GM18505 (cell line): ENCODE measurements at regions not wholly inside any gene's neighbourhood (a gene's known extent, or its start where the extent isn't known, plus 50 kb on each side); places are given as distances from the start of the nearest gene placed in this dataset.
"Not testable (repeated sequence)": the region's sequence is repeated elsewhere in the genome, so short reads cannot be mapped to it uniquely, and the experiment has no call there.

Experiments
- ATAC-seq: cut with Tn5 transposase; IDR thresholded peaks from one replicate; pipeline ENCODE4 v1.9.1; 2021; ENCODE audit not compliant: unreplicated experiment
- POLR2A ChIP-seq: IDR thresholded peaks from 4 replicates; pipeline ENCODE4 v1.6.1; 2011; ENCODE audit warnings: borderline replicate concordance; ENCODE audit not compliant: insufficient read depth, insufficient read length; ENCODE audit errors: extremely low read depth

- ATAC-seq, result no peak
Measured at GRCh38 chr1:190615818-190616217, 138.2 kb upstream of the BRINP3 start.

GRCh38 chr1:190616235-190616634, 138.6 kb upstream of the BRINP3 start:
- no peak for ATAC-seq
- TF ChIP-seq POLR2A, result no peak

More at GRCh38 chr1:190615818-190616217, 138.2 kb upstream of the BRINP3 start:
- no peak for TF ChIP-seq POLR2A

DNA sequence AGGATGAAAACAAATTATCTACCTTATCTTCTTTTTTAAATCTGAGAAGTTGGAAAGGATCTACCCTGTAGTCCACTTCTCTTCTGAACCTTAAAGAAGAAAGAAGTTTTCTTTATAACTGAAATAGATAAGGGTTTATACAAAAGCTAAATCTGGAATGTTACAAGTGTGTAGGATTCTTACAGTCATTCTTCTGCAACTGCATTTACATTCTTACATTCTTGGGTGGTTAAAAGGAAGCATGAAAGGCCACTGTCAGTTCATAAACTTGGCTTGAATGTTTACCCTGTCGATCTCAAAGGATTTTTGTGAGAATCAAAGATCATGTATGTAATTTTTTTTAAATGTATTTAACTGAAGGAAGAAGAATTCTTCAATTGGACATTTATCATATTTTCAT, 142.1 kb upstream of the BRINP3 start:
- no peak for TF ChIP-seq POLR2A
- ATAC-seq, result no peak

DNA sequence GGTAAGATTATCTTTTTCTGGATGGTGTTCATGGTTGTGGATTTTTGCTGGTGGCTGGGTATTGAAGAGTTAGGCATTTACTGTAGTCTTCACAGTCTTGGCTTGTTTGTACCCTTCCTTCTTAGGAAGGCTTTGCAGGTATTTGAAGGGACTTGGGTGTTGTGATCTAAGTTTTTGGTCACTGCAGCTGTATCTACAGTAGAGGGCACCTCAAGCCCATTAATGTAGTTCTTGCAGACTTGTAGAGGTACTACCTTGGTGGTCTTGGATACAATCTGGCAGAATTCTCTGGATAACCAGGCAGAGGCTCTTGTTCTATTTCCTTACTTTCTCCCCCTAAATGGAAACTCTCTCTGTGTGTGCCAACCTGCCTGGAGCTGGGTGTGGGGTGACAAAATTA, 155.8 kb upstream of the BRINP3 start:
- TF ChIP-seq POLR2A, result no peak
- no peak for ATAC-seq

GRCh38 chr1:190634134-190634533, 156.5 kb upstream of the BRINP3 start:
- TF ChIP-seq POLR2A, result no peak

DNA sequence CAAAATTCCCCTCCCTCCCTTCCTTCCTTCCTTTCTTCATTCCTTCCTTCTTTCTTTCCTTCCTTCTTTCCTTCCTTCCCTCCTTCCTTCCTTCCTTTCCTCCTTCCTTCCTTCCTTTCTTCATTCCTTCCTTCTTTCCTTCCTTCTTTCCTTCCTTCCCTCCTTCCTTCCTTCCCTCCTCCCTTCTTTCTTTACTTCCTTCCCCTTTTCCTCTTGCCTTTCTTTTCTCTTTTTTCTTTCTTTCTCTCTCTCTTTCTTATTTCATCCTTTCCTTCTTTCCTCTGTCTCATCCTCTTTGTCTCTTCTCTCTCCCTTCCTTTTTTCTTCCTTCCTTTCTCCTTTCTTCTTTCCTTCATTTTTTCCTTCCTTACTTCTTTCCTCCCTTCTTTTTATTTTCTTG, 171.9 kb upstream of the BRINP3 start:
- TF ChIP-seq POLR2A, result no peak
- no peak for ATAC-seq

More at GRCh38 chr1:190634134-190634533, 156.5 kb upstream of the BRINP3 start:
- no peak for ATAC-seq

- no peak for TF ChIP-seq POLR2A
- no peak for ATAC-seq
Measured at GRCh38 chr1:190658907-190659306, 181.2 kb upstream of the BRINP3 start.

GRCh38 chr1:190663962-190664361, 186.3 kb upstream of the BRINP3 start:
- no peak for TF ChIP-seq POLR2A
- ATAC-seq, result peak; percentile 60

DNA sequence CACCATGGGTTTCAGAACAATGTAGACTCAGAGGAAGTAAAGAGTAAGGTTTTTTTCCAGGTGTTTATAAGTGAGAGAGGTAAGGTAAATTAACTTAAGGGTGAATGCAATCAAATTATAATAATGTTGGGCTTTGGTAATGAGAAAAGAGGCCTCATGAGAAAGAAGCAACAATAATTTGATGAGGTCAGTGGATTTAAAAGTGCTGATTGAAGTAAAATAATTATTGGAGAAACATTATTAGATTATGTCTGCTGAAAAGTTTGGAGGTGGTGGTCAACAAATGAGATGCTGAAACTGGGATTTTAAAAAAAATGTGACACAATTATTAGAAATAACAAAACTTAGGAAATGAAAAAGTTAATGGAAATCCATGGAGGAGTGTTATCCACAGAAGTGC, 187.4 kb upstream of the BRINP3 start:
- no peak for ATAC-seq
- no peak for TF ChIP-seq POLR2A

GRCh38 chr1:190667914-190668313, 190.2 kb upstream of the BRINP3 start:
- no peak for ATAC-seq
- no peak for TF ChIP-seq POLR2A

DNA sequence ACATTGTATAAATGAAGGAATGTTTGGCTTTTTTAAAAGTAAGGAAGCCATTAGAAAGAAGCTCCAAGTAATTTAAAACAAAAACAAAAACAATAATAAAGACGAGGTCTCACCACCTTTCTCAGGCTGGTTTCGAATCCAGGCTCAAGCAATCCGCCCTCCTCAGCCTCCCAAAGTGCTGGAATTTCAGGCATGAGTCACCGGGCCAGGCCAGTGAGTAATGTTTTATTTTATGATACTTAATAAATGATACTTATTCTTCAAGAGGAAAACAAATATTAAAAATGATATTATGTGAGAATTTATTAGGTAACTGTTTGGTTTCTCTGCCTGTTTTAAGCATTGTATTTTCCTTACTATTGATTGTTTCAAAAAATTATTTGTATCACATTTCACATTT, 201.4 kb upstream of the BRINP3 start:
- ATAC-seq, result no peak
- no peak for TF ChIP-seq POLR2A

DNA sequence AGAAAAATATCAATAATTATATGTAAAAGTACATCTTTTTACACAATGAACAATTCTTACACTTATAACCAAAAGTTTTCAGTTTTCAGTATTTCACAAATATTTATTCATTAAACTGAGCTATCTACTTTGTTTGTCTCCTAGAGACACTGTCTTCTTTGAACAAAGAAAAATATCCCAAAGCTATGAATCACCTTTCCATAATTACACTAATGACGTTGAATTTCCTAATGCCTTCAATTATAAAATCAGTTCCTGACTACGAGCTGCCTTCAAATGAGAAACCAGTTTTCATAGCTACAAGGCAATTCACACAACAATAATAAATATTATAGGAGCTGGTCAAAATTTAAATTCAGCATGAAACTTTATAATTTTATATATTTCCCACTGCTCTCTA, 201.8 kb upstream of the BRINP3 start:
- no peak for ATAC-seq
- TF ChIP-seq POLR2A, result no peak

- no peak for ATAC-seq
- no peak for TF ChIP-seq POLR2A
Measured at GRCh38 chr1:190679983-190680382, 202.3 kb upstream of the BRINP3 start.

DNA sequence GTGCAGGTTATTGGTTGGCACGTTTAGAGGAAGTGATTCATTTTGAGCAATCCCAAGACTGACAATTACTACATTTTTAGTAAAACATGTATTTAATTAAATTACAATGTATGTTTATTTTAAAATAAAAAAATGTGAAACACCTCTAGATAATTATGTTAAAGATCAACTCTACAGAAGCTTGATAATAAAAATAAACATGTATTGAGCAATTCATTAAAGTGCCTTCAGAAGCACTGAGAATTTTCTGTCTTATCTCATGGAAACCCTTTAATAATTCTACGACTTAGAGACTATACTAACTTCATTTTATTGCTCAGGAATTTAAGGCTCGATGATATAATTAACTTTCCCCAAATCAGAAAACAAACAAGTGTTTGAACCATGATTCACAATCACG, 208.0 kb upstream of the BRINP3 start:
- no peak for TF ChIP-seq POLR2A
- ATAC-seq, result no peak

DNA sequence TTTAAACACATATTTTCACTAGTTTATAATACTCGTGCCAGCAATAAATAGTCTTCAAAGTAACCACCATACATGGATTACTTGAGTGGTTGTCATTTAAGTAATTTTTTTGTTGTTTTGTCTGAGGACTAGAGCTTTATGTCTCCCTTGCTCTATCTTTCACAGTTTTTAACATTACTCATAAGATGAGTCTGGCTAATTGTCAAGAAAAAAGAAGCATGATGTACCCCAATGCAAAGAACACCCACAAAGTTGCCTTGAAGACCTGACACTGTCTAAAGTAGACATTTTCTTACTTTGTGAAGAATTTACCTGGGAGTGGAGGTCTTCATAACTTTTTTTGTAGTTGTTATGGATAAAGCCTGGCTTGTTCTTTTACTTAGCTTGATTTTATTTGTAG, 210.4 kb upstream of the BRINP3 start:
- no peak for ATAC-seq
- TF ChIP-seq POLR2A, result no peak

GRCh38 chr1:190698488-190698887, 220.8 kb upstream of the BRINP3 start:
- ATAC-seq, result not testable (repeated sequence)
